ENCODE measurements at regions not wholly inside any gene's neighbourhood (a gene's known extent, or its start where the extent isn't known, plus 50 kb on each side); places are given as distances from the start of the nearest gene placed in this dataset.

GRCh38 chrX:13101441-13102139 lies 57.2 kb upstream of the FAM9C start:
- peak; percentile 80 to 84 for DNase-seq

GRCh38 chrX:13099121-13099520 lies 54.7 kb upstream of the FAM9C start:
- DNase-seq = no peak

DNA sequence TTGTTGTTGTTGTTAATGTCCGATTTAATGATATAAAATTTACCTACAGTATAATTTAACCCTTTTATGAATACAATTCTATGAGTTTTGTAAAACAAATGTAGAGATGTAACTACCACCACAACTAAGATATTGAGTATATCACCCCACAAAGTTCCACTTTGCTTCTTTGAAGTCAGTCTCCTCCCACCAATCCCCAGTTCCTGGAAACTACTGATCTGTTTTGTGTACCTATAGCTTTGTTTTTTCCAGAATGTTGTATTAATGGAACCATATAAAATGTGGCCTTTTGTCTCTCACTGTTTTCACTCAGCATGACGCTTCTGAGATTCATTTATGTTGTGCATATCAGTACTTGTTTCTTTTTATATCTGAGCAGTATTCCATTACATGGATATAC lies 52.3 kb upstream of the FAM9C start:
- DNase-seq = no peak

DNA sequence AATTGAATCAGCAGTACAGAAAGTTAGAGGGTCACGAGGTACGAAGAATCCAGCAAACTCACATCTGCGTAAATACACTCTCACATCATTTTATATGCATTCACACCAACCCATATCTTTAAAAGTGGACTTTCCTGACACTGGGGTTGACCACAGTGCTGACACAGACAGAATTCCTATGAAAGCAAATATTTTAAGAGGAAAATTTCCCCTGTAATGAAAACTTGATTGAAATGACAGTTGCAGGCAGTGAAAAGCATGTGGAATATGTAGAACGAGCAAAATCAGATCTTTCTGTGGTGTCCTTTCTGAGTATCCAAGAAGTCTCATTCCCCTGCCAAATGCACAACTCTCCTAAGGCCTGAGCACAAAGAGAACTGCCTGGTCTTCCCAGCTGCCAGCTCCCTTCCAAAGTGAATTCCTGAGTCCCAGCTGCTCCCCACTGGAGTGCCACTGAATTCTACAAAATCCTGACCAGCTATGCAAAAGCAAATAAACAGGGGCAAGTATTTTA lies 50.5 kb upstream of the FAM9C start:
- no peak for DNase-seq

DNA sequence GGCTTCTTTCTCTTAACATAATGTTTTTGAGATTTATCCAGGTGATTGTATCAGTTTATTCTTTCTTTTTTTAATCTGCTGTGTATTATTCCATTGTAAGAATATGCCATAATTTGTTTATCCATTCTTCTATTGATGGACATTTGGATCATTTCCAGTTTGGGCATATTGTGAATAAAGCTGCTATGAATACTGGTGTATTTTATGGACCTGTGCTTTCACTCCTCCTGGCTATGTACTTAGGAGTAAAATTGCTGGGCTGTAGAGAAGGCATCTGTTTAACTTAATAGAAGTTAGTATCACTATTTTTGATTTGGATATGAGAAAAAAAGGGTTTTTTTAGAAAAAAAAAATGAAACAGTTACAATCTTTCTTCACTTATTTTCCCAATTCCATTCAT lies 50.0 kb upstream of the FAM9C start:
- DNase-seq = no peak

All from inflammatory macrophage (primary cell).